HG02623 (cell line): ENCODE measurements at regions not wholly inside any gene's neighbourhood (a gene's known extent, or its start where the extent isn't known, plus 50 kb on each side); places are given as distances from the start of the nearest gene placed in this dataset.
"Not testable (repeated sequence)": the region's sequence is repeated elsewhere in the genome, so short reads cannot be mapped to it uniquely, and the experiment has no call there.

Experiments
- ATAC-seq: cut with Tn5 transposase; IDR thresholded peaks from one replicate; pipeline ENCODE4 v1.9.1; 2021; ENCODE audit warnings: moderate library complexity; ENCODE audit not compliant: unreplicated experiment

GRCh38 chr6:167208819-167209576, 51.2 kb upstream of the GPR31 start:
- ATAC-seq, result no peak

GRCh38 chr6:167209577-167209975, 51.8 kb upstream of the GPR31 start:
- ATAC-seq, result no peak

DNA sequence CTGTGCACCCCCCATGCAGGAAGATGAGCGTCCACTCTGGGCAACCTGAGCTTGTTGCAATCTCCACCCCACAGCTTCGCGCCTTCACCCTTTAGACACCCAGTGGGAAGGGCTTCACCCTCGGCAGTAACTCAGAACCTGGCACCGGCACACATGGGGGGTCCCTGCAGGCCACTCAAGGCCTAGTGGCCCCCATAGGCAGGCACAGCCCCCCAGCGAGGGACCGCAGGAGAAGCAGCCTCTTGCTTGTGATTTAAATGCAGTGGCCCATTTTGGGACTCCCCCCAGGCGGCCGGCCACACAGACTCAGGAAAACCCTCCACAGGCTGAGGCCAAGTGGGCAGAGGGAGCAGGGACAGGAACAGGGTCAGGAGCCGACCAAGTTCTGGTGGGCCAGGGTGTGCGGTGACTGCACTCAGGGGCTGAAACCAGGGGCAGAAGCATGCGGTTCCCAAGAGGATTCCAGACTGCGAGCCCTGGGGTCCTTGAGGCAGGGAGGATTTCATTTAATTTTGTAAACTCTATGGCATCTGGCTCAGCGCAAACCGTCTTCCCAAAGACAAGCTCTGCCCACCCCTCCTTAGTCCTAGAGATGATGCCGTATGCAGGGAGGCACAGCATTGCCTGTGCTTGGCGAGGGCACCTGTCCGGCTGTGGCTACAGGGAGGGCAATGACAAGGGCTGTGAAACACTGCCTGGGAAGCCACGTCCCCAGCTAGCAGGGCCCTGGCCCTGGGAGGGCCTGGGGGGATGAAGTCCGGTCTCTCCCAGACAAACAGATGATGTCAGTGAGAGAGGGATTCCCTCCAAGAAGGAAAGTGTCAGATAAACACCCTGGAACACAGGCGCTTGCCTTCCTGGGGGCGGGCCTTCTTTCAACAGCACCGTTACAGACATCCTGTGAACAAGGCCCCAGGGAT, 52.9 kb upstream of the GPR31 start:
- ATAC-seq, result no peak

GRCh38 chr6:167211295-167211648, 53.5 kb upstream of the GPR31 start:
- no peak for ATAC-seq

DNA sequence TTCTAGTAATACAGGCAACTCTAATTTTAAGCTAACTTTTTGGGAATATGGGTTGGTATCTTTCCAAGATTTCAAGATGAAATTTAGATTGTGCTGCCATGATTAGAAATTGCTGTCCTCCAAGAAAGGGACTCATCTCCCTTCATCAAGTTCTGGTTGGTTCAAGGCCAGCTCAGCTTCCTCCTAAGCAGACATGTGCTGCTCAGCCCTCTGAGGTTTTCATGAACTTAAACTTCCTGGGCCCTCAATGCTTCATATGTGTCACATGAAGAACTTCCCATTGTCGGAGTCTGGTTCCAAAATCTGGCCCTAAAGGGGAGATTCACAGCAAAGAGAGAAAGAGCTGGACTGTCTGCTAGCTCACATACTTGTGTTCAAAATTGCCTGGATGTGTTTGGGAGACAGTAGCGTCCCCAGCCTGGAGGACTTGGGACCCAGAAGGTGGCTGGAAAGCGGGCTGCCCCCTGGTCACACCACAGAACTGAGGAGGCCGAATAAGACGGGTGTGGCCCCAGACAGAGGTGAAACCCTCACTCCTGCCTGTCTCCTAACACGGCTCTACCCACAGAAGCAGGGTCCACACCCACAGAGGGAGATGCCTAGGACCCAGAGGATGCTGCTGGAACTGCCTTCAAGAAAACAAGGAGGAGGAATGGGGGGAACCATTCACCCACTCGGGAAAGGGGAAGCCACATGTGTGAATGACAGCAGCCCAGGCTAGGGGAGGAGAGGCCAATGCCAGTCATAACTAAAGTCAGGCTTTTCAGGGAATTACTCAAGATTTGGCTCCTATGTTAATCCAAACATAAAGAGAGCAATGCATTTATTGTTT, 54.3 kb upstream of the GPR31 start:
- peak; percentile 37 for ATAC-seq

DNA sequence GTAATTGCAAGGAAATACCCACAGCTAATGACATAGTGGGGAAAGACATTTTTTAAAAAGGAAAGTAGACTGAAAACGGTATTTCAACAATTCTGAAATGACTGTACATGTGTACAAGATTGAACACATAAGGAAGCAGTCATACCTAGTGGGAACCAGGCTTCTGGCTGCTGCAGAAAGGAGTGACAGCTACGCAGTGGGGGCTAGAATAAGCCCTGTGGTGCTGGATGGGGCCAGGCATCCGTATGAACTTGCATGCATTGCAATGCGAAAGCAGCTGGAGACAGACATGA, 54.9 kb upstream of the GPR31 start:
- ATAC-seq, result peak; percentile 66

DNA sequence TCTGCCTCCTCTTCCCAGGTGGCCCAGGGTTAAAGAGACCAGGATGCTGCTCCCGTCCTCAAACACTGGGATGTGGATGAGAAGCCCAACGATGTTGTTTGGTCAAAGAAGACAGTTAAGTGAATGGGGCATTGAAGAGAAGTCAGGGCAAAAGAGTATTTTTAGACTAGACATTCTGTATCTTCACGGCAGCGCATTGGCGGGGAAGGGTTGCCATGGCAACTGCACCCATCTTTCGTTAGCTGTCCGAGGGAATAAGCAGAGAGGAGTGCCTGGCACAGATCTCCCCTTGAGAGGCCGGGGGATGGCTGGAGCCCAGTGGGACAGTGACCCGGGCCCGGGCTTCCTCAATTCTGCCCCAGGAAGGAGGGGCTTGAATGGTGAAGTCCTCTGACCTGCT, 56.4 kb upstream of the GPR31 start:
- no peak for ATAC-seq

GRCh38 chr6:167215429-167216250, 57.9 kb upstream of the GPR31 start:
- not testable (repeated sequence) for ATAC-seq

DNA sequence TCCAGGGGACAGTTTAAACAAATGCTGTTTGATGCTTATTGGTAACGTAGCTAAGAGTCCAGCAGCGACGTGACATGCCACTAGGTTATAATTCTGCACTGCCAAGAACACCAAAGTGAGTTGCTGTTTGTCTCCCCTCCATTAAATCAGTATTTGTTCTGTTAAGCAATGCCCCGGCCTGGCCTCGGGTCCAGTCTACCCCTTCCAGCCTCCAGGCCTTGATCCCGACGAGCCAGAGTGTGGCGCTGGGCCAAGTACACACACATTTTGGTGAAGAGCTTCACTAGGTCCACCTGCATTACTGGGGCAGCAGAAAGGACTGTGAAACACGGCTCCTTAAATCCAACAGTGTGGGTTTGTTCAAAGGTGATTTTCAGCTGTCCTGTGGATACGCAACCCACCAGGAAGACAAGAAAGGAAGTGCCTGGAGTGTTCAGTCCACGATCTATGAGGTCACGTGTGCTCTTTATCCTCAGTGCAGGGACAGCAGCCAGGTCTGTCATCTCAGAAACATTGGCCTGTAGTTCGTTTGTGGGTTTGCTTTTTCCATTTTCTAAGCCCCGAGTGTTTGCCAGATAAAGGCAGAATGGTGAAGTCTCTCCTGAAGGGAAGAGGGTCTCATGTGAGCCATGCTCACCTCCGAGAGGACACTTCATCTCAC, 58.7 kb upstream of the GPR31 start:
- not testable (repeated sequence) for ATAC-seq

DNA sequence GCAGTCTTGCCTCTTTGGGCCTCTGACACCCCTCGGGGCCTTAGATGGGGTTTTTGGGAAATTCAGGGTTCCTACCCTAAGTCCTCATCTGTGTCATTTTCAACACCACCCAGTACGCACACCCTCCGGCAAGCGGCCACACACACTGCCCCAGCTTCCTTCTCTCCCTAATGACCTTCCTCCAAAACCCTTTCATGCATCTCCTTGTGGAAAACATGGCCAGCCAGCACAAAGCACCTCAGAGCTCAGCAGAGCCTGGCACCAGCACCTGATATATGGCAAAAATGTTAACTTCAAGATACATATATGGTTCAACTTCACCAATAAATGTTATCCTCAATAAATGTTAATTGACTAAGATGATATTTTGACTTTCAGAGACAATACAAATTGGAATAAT, 59.3 kb upstream of the GPR31 start:
- not testable (repeated sequence) for ATAC-seq

DNA sequence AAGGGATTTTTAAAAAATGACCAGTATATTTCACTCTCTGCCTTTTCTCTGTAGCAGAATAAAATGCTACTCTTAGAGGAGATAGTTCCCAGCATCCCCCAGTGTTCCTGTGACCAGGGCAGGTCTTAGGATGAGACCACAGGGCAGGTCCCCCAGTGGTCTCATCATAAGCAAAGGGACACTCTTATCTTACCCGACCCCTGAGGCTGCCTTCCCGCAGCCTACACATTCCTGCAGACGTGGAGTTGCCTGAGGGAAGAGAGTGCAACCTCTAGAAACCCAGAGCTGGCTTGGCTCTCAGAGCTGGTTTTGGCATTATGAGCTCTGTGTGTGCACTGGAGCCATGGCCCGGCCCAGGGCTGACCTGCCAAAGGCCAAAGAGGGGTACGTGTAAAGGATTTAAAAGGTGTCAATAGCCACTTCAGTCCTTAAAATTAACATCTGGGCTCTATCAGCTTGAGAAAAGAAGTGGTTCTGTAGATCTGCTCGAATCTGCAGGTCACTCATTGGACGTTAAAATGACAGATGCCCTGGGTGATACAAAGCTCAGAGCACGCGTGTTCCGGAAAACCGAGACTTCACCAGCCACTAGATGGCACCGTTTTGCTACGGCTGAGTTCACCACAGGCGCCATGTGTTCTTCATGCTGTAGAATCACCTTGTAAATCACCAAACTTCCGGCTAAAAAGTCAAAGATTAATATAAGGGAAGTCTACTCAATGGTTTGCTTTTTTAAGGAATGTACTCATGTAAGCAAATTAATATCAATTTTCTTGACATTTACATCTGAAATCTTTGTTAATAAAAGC, 60.4 kb upstream of the GPR31 start:
- ATAC-seq, result not testable (repeated sequence)

GRCh38 chr6:167219079-167219478, 61.3 kb upstream of the GPR31 start:
- not testable (repeated sequence) for ATAC-seq

DNA sequence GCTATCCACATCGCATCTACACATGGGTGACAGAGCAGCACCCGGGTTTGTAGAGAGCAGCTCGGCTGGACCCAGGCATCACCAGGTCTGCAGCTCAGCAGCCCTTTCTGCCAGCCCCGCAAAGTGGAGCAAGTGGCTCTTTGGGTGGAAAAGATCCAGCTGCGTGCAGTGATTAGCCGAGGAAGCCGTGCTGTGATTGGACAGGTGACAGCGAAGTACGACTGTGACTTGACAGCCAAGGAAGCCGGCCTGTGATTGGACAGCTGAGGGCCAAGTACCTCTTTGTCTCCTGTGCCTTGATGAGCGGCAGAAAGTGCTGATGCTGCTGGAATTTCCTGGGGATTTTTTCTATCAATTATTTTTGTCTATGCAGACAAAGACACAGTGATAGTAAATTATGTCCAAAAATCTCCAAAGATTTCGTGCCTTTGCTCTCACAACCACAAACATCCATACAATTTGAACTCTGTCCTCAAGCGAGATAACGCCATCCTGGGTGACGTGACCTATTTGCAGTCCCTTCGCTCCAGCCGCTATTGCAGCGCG, 62.3 kb upstream of the GPR31 start:
- ATAC-seq, result no peak

DNA sequence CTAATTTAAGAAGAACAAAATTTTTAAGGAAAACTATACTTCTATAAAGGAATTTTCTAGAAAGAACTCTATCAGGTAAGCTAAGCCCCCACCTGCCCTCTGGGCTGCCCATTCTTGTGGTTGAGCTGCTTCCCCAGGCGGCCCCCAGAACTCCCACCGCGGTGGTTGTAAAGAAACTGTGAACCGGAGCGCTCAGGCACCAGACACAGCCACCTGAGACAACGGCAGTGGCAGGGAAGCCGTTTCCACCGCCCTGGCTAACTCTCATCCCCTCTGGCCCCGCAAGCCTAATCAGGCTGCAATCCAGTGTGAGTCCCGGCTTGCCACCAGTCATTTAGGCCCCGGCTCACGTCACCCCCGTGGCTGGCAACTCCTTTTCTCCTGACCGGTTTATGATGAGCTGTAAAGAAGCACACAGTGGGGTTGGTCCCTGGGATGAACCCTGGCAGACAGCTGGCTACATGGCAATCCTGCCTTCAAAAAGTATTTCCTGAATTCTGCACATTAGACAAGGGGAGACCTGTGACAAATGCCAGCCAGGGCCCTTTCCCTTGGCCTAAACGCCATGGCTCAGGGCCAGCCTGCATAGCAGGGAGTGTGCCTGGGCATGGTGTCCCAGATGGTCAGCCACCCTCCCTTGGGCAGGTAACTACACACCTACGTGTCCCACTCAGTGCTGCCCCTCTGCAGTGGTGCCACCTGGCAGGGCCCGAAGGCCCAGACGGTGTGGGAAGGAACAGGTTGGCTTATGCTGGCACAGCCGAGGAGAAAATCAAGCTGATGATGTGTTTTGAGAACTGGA, 63.8 kb upstream of the GPR31 start:
- no peak for ATAC-seq

DNA sequence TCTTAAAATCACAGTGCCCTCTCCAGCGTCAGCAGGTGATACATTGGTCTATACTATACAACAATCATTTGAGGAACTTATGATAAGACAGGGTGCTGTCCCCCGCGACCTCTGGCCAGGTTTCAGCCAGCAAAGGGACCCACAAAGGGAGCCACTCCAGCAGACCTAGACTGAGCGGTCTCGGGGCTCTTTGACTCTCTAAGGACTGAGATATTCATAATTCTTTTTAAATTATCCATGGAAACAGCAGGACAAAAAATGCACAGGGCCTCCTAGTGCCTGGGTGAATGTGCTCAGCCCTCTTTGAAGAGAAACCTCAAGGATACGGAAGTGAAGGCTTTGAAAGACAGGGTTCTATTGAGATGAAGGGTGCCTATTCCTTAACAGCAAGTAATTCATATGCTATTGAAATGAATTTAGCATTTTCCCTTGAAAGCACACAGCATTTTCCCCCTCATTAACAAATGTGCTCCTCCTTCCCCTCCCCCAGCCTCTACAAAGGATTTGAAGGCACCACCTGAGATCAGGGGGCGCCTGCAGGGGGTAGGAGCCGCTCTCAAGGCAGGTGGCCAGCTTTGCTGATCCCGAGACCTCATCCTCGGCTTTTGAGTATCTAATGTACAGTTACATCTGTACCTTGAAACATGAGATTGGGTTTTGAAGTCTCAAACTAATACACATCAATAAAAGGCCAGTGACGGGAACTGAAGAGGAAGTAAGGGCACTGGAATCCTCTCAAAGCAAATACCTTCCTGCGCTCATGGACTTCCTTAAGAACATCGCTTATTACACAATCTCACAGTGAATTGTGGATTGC, 65.3 kb upstream of the UNC93A start:
- not testable (repeated sequence) for ATAC-seq

GRCh38 chr6:167226383-167226685, 64.8 kb upstream of the UNC93A start:
- ATAC-seq, result no peak

GRCh38 chr6:167226791-167227190, 64.3 kb upstream of the UNC93A start:
- no peak for ATAC-seq
